HG03175 (cell line): ENCODE measurements at regions not wholly inside any gene's neighbourhood (a gene's known extent, or its start where the extent isn't known, plus 50 kb on each side); places are given as distances from the start of the nearest gene placed in this dataset.

Experiments used
- ATAC-seq: cut with Tn5 transposase; IDR thresholded peaks from one replicate; pipeline ENCODE4 v1.9.1; 2021; ENCODE audit warnings: mild to moderate bottlenecking, moderate library complexity; ENCODE audit not compliant: unreplicated experiment

GRCh38 chr5:96340357-96340756, 92.7 kb downstream of the PCSK1 start:
- ATAC-seq, result no peak

GRCh38 chr5:96339862-96340261, 93.2 kb downstream of the PCSK1 start:
- no peak for ATAC-seq

- ATAC-seq, result no peak
Observed at GRCh38 chr5:96338624-96339415, 94.2 kb downstream of the PCSK1 start.

GRCh38 chr5:96338091-96338490, 95.0 kb downstream of the PCSK1 start:
- ATAC-seq, result no peak

- peak; percentile 44 for ATAC-seq
Observed at GRCh38 chr5:96337048-96337781, 95.8 kb downstream of the PCSK1 start.

- peak; percentile 74 for ATAC-seq
Observed at GRCh38 chr5:96336351-96336985, 96.6 kb downstream of the PCSK1 start.

GRCh38 chr5:96335873-96336272, 97.2 kb downstream of the PCSK1 start:
- no peak for ATAC-seq

GRCh38 chr5:96333391-96333790, 99.7 kb downstream of the PCSK1 start:
- ATAC-seq, result no peak

- ATAC-seq, result no peak
Observed at GRCh38 chr5:96332535-96333366, 100.3 kb downstream of the PCSK1 start.

GRCh38 chr5:96331681-96332361, 101.2 kb downstream of the PCSK1 start:
- no peak for ATAC-seq

GRCh38 chr5:96331210-96331609, 101.8 kb downstream of the PCSK1 start:
- ATAC-seq, result no peak

GRCh38 chr5:96330530-96331140, 102.4 kb downstream of the PCSK1 start:
- ATAC-seq, result no peak

GRCh38 chr5:96329886-96330529, 103.0 kb downstream of the PCSK1 start:
- ATAC-seq, result no peak

GRCh38 chr5:96329289-96329688, 103.8 kb downstream of the PCSK1 start:
- no peak for ATAC-seq

- no peak for ATAC-seq
Observed at GRCh38 chr5:96327722-96328121, 105.3 kb downstream of the PCSK1 start.

GRCh38 chr5:96326902-96327301, 106.1 kb downstream of the PCSK1 start:
- ATAC-seq, result peak; percentile 93

- no peak for ATAC-seq
Observed at GRCh38 chr5:96324708-96325107, 108.3 kb downstream of the PCSK1 start.

GRCh38 chr5:96322865-96323264, 110.2 kb downstream of the PCSK1 start:
- no peak for ATAC-seq

- no peak for ATAC-seq
Observed at GRCh38 chr5:96322217-96322616, 110.8 kb downstream of the PCSK1 start.
